HG03354 (cell line): ENCODE measurements at regions not wholly inside any gene's neighbourhood (a gene's known extent, or its start where the extent isn't known, plus 50 kb on each side); places are given as distances from the start of the nearest gene placed in this dataset.

Experiments used
- ATAC-seq: cut with Tn5 transposase; IDR thresholded peaks from one replicate; pipeline ENCODE4 v1.9.1; 2021; ENCODE audit warnings: mild to moderate bottlenecking; ENCODE audit not compliant: unreplicated experiment, poor library complexity, severe bottlenecking

GRCh38 chr2:40758401-40759155, 306.7 kb upstream of the SLC8A1 start:
- no peak for ATAC-seq

GRCh38 chr2:40760071-40760666, 308.3 kb upstream of the SLC8A1 start:
- ATAC-seq = peak; percentile 66

- no peak for ATAC-seq
Observed at GRCh38 chr2:40773291-40773690, 321.4 kb upstream of the SLC8A1 start.

GRCh38 chr2:40783704-40784103, 331.8 kb upstream of the SLC8A1 start:
- ATAC-seq = no peak

GRCh38 chr2:40786636-40787035, 334.7 kb upstream of the SLC8A1 start:
- ATAC-seq = no peak

GRCh38 chr2:40797120-40797519, 345.2 kb upstream of the SLC8A1 start:
- ATAC-seq = no peak

- ATAC-seq = no peak
Observed at GRCh38 chr2:40803900-40804299, 352.0 kb upstream of the SLC8A1 start.

- ATAC-seq = no peak
Observed at GRCh38 chr2:40809156-40809555, 357.3 kb upstream of the SLC8A1 start.

- no peak for ATAC-seq
Observed at GRCh38 chr2:40814616-40815015, 362.7 kb upstream of the SLC8A1 start.

GRCh38 chr2:40820319-40820718, 368.4 kb upstream of the SLC8A1 start:
- no peak for ATAC-seq

- no peak for ATAC-seq
Observed at GRCh38 chr2:40823478-40823877, 371.6 kb upstream of the SLC8A1 start.

GRCh38 chr2:40824278-40824677, 372.4 kb upstream of the SLC8A1 start:
- no peak for ATAC-seq

- no peak for ATAC-seq
Observed at GRCh38 chr2:40827392-40827791, 375.5 kb upstream of the SLC8A1 start.

GRCh38 chr2:40831321-40831873, 379.5 kb upstream of the SLC8A1 start:
- no peak for ATAC-seq

- no peak for ATAC-seq
Observed at GRCh38 chr2:40841856-40842255, 390.0 kb upstream of the SLC8A1 start.

GRCh38 chr2:40844353-40845277, 392.7 kb upstream of the SLC8A1 start:
- no peak for ATAC-seq

- ATAC-seq = no peak
Observed at GRCh38 chr2:40851661-40852060, 399.8 kb upstream of the SLC8A1 start.

GRCh38 chr2:40859617-40860016, 407.7 kb upstream of the SLC8A1 start:
- no peak for ATAC-seq

GRCh38 chr2:40867829-40868228, 415.9 kb upstream of the SLC8A1 start:
- ATAC-seq = no peak

- no peak for ATAC-seq
Observed at GRCh38 chr2:40872580-40872979, 420.7 kb upstream of the SLC8A1 start.
